ENCODE measurements at regions not wholly inside any gene's neighbourhood (a gene's known extent, or its start where the extent isn't known, plus 50 kb on each side); places are given as distances from the start of the nearest gene placed in this dataset.

- Histone ChIP-seq H3K9me2 (ENCODE audit: insufficient read depth) (no peaks in the 10 kb centered on the region), H3K27ac (no peak overlapping the region), H2AFZ (no peak overlapping the region), H3K9me3 (ENCODE audit: insufficient read depth, low read depth) (no peaks in the 10 kb centered on the region), H3F3A (ENCODE audit: insufficient read depth, low read depth) (no peaks in the 10 kb centered on the region), H4K20me1 (ENCODE audit: insufficient read depth) (no peaks in the 10 kb centered on the region), H3K27me3 (ENCODE audit: insufficient read depth, low read depth) (peaks cover 4% of the 10 kb centered on the region; the same call in 1 of the 2 replicates), H3K4me1 (replicated peaks; ENCODE audit: insufficient read depth) (no peaks in the 10 kb centered on the region), H3K36me3 (ENCODE audit: low read depth) (no peaks in the 10 kb centered on the region), H3K4me2 (no peak overlapping the region), H3K79me2 (ENCODE audit: low read depth) (no peaks in the 10 kb centered on the region), H3K4me3 (no peak overlapping the region)
- TF ChIP-seq EZH2 (IDR thresholded peaks at IDR 0.05; ENCODE audit: low read depth) (no peak), CTCF (conservative IDR thresholded peaks at IDR 0.05) (no peak)
- intact Hi-C loops (cut with micrococcal nuclease; ENCODE audit: unreplicated experiment) = no loop called here
- BruUV-seq (replicated peaks) = no TSS peak
- DNase-seq = no peak
- POLR2A ChIA-PET (ENCODE audit: unreplicated experiment) = no interaction called here
- CTCF ChIA-PET = no interaction called here
These were observed 235.7 kb upstream of the CFAP20DC start for GRCh38 chr3:59285560-59285959.

- no peaks in the 10 kb centered on the region for H3K79me2 ChIP-seq (ENCODE audit: low read depth)
- H3K9me3 ChIP-seq (ENCODE audit: insufficient read depth, low read depth) = no peaks in the 10 kb centered on the region; the same call in 1 of the 2 replicates
- H3K4me2 ChIP-seq = no peak overlapping the region
- no peaks in the 10 kb centered on the region for H3K36me3 ChIP-seq (ENCODE audit: low read depth)
- POLR2A ChIA-PET (ENCODE audit: unreplicated experiment) = no interaction called here
- CTCF ChIA-PET = no interaction called here
- peaks cover 4% of the 10 kb centered on the region; the same call in 1 of the 2 replicates for H3K27me3 ChIP-seq (ENCODE audit: insufficient read depth, low read depth)
- H2AFZ ChIP-seq = no peak overlapping the region
- intact Hi-C loops (cut with micrococcal nuclease; ENCODE audit: unreplicated experiment) = no loop called here
- BruUV-seq (replicated peaks) = no TSS peak
- no peaks in the 10 kb centered on the region for H3F3A ChIP-seq (ENCODE audit: insufficient read depth, low read depth)
- H4K20me1 ChIP-seq (ENCODE audit: insufficient read depth) = no peaks in the 10 kb centered on the region
- H3K4me1 ChIP-seq (replicated peaks; ENCODE audit: insufficient read depth) = no peaks in the 10 kb centered on the region
- no peak overlapping the region for H3K27ac ChIP-seq
- no peaks in the 10 kb centered on the region for H3K9me2 ChIP-seq (ENCODE audit: insufficient read depth)
- H3K4me3 ChIP-seq = no peak overlapping the region
- no peak for DNase-seq
- TF ChIP-seq EZH2 (IDR thresholded peaks at IDR 0.05; ENCODE audit: low read depth) (no peak), CTCF (conservative IDR thresholded peaks at IDR 0.05) (no peak)
These were observed 235.1 kb upstream of the CFAP20DC start for GRCh38 chr3:59284926-59285325.

- no peaks in the 10 kb centered on the region for H3K4me1 ChIP-seq (replicated peaks; ENCODE audit: insufficient read depth)
- H3K4me3 ChIP-seq = no peak overlapping the region
- CTCF ChIA-PET = no interaction called here
- H3K9me2 ChIP-seq (ENCODE audit: insufficient read depth) = no peaks in the 10 kb centered on the region
- H3K79me2 ChIP-seq (ENCODE audit: low read depth) = no peaks in the 10 kb centered on the region
- H2AFZ ChIP-seq = no peak overlapping the region
- no peaks in the 10 kb centered on the region; the same call in 1 of the 2 replicates for H3K9me3 ChIP-seq (ENCODE audit: insufficient read depth, low read depth)
- intact Hi-C loops (cut with micrococcal nuclease; ENCODE audit: unreplicated experiment) = no loop called here
- TF ChIP-seq CTCF (conservative IDR thresholded peaks at IDR 0.05) = no peak
- no peak for TF ChIP-seq EZH2 (IDR thresholded peaks at IDR 0.05; ENCODE audit: low read depth)
- no peak for DNase-seq
- H3K36me3 ChIP-seq (ENCODE audit: low read depth) = no peaks in the 10 kb centered on the region
- POLR2A ChIA-PET (ENCODE audit: unreplicated experiment) = no interaction called here
- no peak overlapping the region for H3K27ac ChIP-seq
- H3K27me3 ChIP-seq (ENCODE audit: insufficient read depth, low read depth) = peaks cover 4% of the 10 kb centered on the region; the same call in 1 of the 2 replicates
- no peaks in the 10 kb centered on the region for H3F3A ChIP-seq (ENCODE audit: insufficient read depth, low read depth)
- no peak overlapping the region for H3K4me2 ChIP-seq
- no TSS peak for BruUV-seq (replicated peaks)
- no peaks in the 10 kb centered on the region for H4K20me1 ChIP-seq (ENCODE audit: insufficient read depth)
These were observed 230.3 kb upstream of the CFAP20DC start for GRCh38 chr3:59280113-59280512.

Data from PC-9 (cell line).